Endothelial cell of umbilical vein (primary cell): ENCODE measurements at regions not wholly inside any gene's neighbourhood (a gene's known extent, or its start where the extent isn't known, plus 50 kb on each side); places are given as distances from the start of the nearest gene placed in this dataset.

Source experiments
- BruUV-seq: library from RNA; stranded (reverse); fragments of 400-500 nt; replicated peaks from 2 replicates; lab custom pipeline; 2021; lab: Mats Ljungman, UMichigan
- CTCF ChIA-PET: fragments of 300-600, 350-600 bp; sonication (Branson Sonifier 250); formaldehyde crosslinking; loops from one replicate; lab custom pipeline; 2021; ENCODE audit warnings: antibody characterized with exemption, inconsistent platforms; lab: Charles Lee
- POLR2A ChIA-PET: fragments of 300-600, 350-600 bp; sonication (Branson Sonifier 250); formaldehyde crosslinking; loops from one replicate; lab custom pipeline; 2021; ENCODE audit warnings: antibody characterized with exemption, inconsistent platforms; lab: Charles Lee
- DNase-seq: peaks from one replicate; pipeline ENCODE4 v3.0.0-alpha.2; 2011; ENCODE audit warnings: low read depth, low spot score
- FAIRE-seq: peaks from 2 replicates; lab custom pipeline; 2011; peaks lifted over from hg19 to GRCh38; lab: Jason Lieb, UNC
- H2AFZ ChIP-seq: 2 replicates; pipeline ENCODE4 v1.6.0; 2012; ENCODE audit warnings: low read depth, low read length, control low read depth, inconsistent platforms
- H3K27ac ChIP-seq: 2 replicates; pipeline ENCODE4 v1.5.1; 2011; ENCODE audit warnings: low read depth, mild to moderate bottlenecking, control low read depth, low read length, moderate library complexity; ENCODE audit not compliant: insufficient read depth
- H3K27me3 ChIP-seq, 2 experiments: 2 replicates each; pipeline versions ENCODE4 v1.6.0 to v1.6.1; 2011; ENCODE audit warnings: low read length in 2 of 2, mixed read lengths in 1 of 2; ENCODE audit not compliant: control insufficient read depth in 2 of 2, insufficient read depth in 2 of 2
- H3K36me3 ChIP-seq, 2 experiments: 2 replicates in 1 of 2; 3 replicates in 1 of 2; pipeline ENCODE4 v1.5.1; 2011; ENCODE audit warnings: low read length in 2 of 2, mild to moderate bottlenecking in 1 of 2, moderate library complexity in 1 of 2; ENCODE audit not compliant: control insufficient read depth in 2 of 2, insufficient read depth in 2 of 2; ENCODE audit errors: extremely low read depth in 1 of 2
- H3K4me1 ChIP-seq: 3 replicates; pipeline ENCODE4 v1.5.1; 2011; ENCODE audit warnings: mild to moderate bottlenecking, low read length; ENCODE audit not compliant: control insufficient read depth, insufficient read depth; ENCODE audit errors: extremely low read depth
- H3K4me2 ChIP-seq: 2 replicates; pipeline ENCODE4 v1.6.1; 2011; ENCODE audit warnings: low read length, control low read depth, mixed read lengths; ENCODE audit not compliant: insufficient read depth
- H3K4me3 ChIP-seq, 3 experiments: fragments of 200-600 bp in 1 of 3; sonication (generic), shearing (Covaris generic) in 1 of 3; replicated peaks in 1 of 3; 2 replicates each; pipeline ENCODE4 v1.5.1; 2011 to 2016; ENCODE audit warnings: control low read depth in 3 of 3, low read length in 3 of 3, mild to moderate bottlenecking in 2 of 3, inconsistent platforms in 1 of 3, low read depth in 1 of 3, moderate library complexity in 1 of 3; ENCODE audit not compliant: insufficient read depth in 1 of 3
- H3K79me2 ChIP-seq: 2 replicates; pipeline ENCODE4 v1.6.0; 2012; ENCODE audit warnings: low read length, inconsistent platforms; ENCODE audit not compliant: control insufficient read depth, insufficient read depth
- H3K9ac ChIP-seq: replicated peaks from 2 replicates; pipeline ENCODE3; 2011; ENCODE audit warnings: low read length, control low read depth; ENCODE audit not compliant: insufficient read depth; ENCODE audit errors: extremely low read depth
- H3K9me1 ChIP-seq: replicated peaks from 3 replicates; pipeline ENCODE4 v1.6.0; 2011; ENCODE audit warnings: mild to moderate bottlenecking, low read length; ENCODE audit not compliant: control insufficient read depth, insufficient read depth; ENCODE audit errors: extremely low read depth
- H3K9me3 ChIP-seq: replicated peaks from 2 replicates; pipeline ENCODE4 v1.5.1; 2012; ENCODE audit warnings: low read length, inconsistent platforms; ENCODE audit not compliant: control insufficient read depth, insufficient read depth
- H4K20me1 ChIP-seq: replicated peaks from 2 replicates; pipeline ENCODE3; 2011; ENCODE audit warnings: mild to moderate bottlenecking, low read length; ENCODE audit not compliant: control insufficient read depth, insufficient read depth; ENCODE audit errors: extremely low read depth
- EZH2 ChIP-seq: IDR thresholded peaks from 2 replicates; pipeline ENCODE4 v1.6.1; 2012; ENCODE audit warnings: borderline replicate concordance, low read depth, mild to moderate bottlenecking, moderate library complexity, low read length, inconsistent platforms; ENCODE audit not compliant: severe bottlenecking
- FOS ChIP-seq: IDR thresholded peaks from 2 replicates; pipeline ENCODE4 v1.6.1; 2011; ENCODE audit warnings: mild to moderate bottlenecking, low read length, moderate library complexity, borderline replicate concordance; ENCODE audit not compliant: insufficient read depth
- GATA2 ChIP-seq: IDR thresholded peaks from 2 replicates; pipeline ENCODE4 v1.7.0; 2011; ENCODE audit warnings: low read depth, mild to moderate bottlenecking, moderate library complexity, mixed read lengths, low read length; ENCODE audit not compliant: insufficient read length, insufficient read depth
- JUN ChIP-seq: IDR thresholded peaks from 2 replicates; pipeline ENCODE4 v1.6.1; 2011; ENCODE audit warnings: borderline replicate concordance, low read depth; ENCODE audit not compliant: insufficient read length, insufficient read depth
- MYC ChIP-seq: IDR thresholded peaks from one replicate; pipeline ENCODE4 v1.6.1; 2011; ENCODE audit warnings: mild to moderate bottlenecking, low read depth, low read length
- POLR2A ChIP-seq: IDR thresholded peaks from 2 replicates; pipeline ENCODE4 v1.6.1; 2012; ENCODE audit warnings: low read depth, mild to moderate bottlenecking, control low read depth, low read length
- POLR2AphosphoS5 ChIP-seq: IDR thresholded peaks from 2 replicates; pipeline ENCODE4 v1.6.1; 2012; ENCODE audit warnings: low read depth, mild to moderate bottlenecking, control low read depth, low read length, moderate library complexity; ENCODE audit not compliant: insufficient read depth
- dilution Hi-C: fragments of 300-500 bp; cut with MboI; formaldehyde crosslinking; loops from one replicate; pipeline ENCODE4 v1.15.0; 2019; ENCODE audit warnings: low sequenced_read_pairs; ENCODE audit not compliant: extremely low pct_ligation_motif_present
- intact Hi-C: fragments of 100-400 bp; cut with micrococcal nuclease; formaldehyde crosslinking; loops from one replicate; pipeline ENCODE4 v1.10.0; 2022
- TF ChIP-seq, protein P1 (sequence below), 2 donors: IDR thresholded peaks; 1 replicate in 1 of 2; 2 replicates in 1 of 2; pipeline ENCODE4 v1.5.1; 2011; ENCODE audit warnings: low read length in 2 of 2, mild to moderate bottlenecking in 2 of 2, moderate library complexity in 2 of 2, control low read depth in 1 of 2, inconsistent platforms in 1 of 2, low read depth in 1 of 2; ENCODE audit not compliant: insufficient read depth in 1 of 2; ENCODE audit errors: extremely low read depth in 1 of 2
- TF ChIP-seq, protein P2 (sequence below): IDR thresholded peaks from 2 replicates; pipeline ENCODE4 v1.6.1; 2011; ENCODE audit not compliant: insufficient read depth, insufficient read length

DNA sequence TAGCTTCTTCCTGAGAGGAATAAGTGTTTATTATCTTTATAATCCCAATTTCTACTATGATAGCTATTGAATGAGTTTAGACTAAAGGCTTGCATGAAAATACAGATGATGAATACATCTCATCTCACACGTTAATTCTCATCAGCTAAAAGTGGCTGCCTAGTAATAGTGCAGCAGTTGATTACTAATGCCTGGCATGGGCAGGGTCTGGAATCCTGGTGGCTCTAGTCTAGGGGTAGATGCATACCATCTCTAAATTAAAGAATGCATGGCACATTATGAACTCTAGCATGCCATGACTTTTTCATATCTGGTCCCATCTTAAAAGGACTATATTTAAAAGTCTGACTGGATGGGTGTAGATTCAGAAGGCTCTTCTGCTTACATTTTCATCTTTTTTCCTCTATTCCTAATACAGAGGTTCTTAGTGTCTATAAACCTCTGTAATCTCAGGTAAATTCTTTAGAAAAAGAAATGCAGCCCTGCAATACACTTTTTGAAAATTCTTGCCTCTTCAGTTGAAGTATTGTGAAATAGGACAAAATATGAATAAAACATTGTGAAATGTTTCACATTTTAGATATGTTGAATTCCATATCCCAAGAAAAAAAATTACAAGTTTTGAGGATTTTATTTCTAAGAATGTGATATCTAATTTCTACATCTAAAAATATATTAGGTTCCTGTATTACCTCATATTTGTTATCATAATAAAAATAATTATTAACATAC lies 187.6 kb downstream of the C11orf87 start:
- no peaks in the 10 kb centered on the region for H3K27me3 ChIP-seq
- H3K79me2 ChIP-seq: no peaks in the 10 kb centered on the region
- no peak overlapping the region for H3K4me2 ChIP-seq
- POLR2A ChIA-PET: no interaction called here
- H3K9me3 ChIP-seq: no peaks in the 10 kb centered on the region
- H4K20me1 ChIP-seq: no peaks in the 10 kb centered on the region
- H3K27ac ChIP-seq: no peak overlapping the region
- no peak overlapping the region for H3K4me3 ChIP-seq
- no peaks in the 10 kb centered on the region for H3K4me1 ChIP-seq
- no peaks in the 10 kb centered on the region for H3K9me1 ChIP-seq
- BruUV-seq: no TSS peak
- CTCF ChIA-PET: no interaction called here
- no peaks in the 10 kb centered on the region for H3K36me3 ChIP-seq
- DNase-seq: no peak
- no peak overlapping the region for H3K9ac ChIP-seq
- dilution Hi-C loops (no loop called here), intact Hi-C loops (no loop called here)
- FAIRE-seq: no peak
- H2AFZ ChIP-seq: no peak overlapping the region
- TF ChIP-seq, protein P1, sequence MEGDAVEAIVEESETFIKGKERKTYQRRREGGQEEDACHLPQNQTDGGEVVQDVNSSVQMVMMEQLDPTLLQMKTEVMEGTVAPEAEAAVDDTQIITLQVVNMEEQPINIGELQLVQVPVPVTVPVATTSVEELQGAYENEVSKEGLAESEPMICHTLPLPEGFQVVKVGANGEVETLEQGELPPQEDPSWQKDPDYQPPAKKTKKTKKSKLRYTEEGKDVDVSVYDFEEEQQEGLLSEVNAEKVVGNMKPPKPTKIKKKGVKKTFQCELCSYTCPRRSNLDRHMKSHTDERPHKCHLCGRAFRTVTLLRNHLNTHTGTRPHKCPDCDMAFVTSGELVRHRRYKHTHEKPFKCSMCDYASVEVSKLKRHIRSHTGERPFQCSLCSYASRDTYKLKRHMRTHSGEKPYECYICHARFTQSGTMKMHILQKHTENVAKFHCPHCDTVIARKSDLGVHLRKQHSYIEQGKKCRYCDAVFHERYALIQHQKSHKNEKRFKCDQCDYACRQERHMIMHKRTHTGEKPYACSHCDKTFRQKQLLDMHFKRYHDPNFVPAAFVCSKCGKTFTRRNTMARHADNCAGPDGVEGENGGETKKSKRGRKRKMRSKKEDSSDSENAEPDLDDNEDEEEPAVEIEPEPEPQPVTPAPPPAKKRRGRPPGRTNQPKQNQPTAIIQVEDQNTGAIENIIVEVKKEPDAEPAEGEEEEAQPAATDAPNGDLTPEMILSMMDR (IDR thresholded peaks at IDR 0.05; ENCODE audit: extremely low read depth in 1 of 2, insufficient read depth in 1 of 2, low read depth in 1 of 2, low read length in 2 of 2): no peak
- no peak for TF ChIP-seq POLR2AphosphoS5
- TF ChIP-seq, protein P2, sequence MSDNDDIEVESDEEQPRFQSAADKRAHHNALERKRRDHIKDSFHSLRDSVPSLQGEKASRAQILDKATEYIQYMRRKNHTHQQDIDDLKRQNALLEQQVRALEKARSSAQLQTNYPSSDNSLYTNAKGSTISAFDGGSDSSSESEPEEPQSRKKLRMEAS: no peak
- TF ChIP-seq GATA2: no peak
- TF ChIP-seq POLR2A: no peak
- no peak for TF ChIP-seq MYC
- TF ChIP-seq FOS: no peak
- TF ChIP-seq EZH2: no peak
- TF ChIP-seq JUN: no peak
